ENCODE measurements at regions not wholly inside any gene's neighbourhood (a gene's known extent, or its start where the extent isn't known, plus 50 kb on each side); places are given as distances from the start of the nearest gene placed in this dataset.
A peak's percentile ranks its signal among the peaks of the same experiment; 100 is the strongest.
"Not testable (repeated sequence)": the region's sequence is repeated elsewhere in the genome, so short reads cannot be mapped to it uniquely, and the experiment has no call there.

- DNase-seq = not testable (repeated sequence)
These were observed 395.3 kb upstream of the ZNF337 start for GRCh38 chr20:26091921-26092320.

GRCh38 chr20:26086195-26086594 is 389.5 kb upstream of the ZNF337 start:
- DNase-seq = not testable (repeated sequence)

- not testable (repeated sequence) for DNase-seq
These were observed 377.3 kb upstream of the ZNF337 start for GRCh38 chr20:26073972-26074371.

DNA sequence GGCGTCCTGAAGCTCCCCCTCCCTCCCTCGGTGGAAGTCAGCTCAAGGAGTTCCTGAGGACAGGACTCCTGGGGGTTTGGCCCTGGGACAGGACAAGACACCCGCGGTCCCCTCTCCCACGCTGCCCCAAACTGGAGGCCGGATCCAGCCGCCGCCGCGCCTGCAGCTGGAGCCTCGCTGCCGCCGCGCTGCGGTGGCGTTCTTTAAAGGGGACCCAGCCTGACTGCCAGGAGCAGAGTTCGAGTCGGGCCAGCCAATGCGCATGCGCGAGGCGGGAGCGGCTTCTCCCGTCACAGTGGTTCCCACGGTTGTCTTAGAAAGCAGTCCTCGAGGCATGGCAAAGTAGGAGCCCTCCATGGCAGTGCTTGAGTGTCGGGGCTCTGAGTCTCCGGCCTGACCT is 362.7 kb upstream of the ZNF337 start:
- not testable (repeated sequence) for DNase-seq

GRCh38 chr20:26058446-26058845 is 361.8 kb upstream of the ZNF337 start:
- not testable (repeated sequence) for DNase-seq

DNA sequence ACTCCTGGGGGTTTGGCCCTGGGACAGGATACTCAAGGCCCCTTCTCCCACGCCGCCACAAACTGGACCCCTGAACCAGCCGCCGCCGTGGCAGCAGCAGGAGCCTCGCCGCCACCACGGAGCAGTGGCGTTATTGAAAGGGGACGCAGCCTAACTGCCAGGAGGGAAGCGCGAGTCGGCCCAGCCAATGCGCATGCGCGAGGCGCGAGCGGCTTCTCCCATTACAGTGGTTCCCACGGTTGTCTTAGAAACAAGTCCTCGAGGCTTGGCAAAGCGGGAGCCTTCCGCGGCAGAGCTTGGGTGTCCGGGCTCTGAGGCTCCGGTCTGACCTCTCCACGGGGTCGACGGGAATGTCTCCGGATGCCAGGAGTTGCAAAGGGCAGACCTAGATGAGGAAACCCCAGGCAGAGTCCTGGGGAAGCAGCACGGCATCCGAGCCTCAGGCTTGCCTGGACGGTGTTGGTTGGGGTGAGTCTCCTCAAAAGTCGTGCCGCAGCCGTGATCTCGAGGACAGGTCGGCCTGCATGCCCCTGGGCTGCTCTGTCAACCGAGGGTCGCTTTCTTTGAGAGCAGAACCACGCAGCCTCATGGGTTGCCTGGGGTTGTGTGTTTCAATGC is 360.6 kb upstream of the ZNF337 start:
- not testable (repeated sequence) for DNase-seq

- not testable (repeated sequence) for DNase-seq
These were observed 329.1 kb upstream of the ZNF337 start for GRCh38 chr20:26025792-26026191.

DNA sequence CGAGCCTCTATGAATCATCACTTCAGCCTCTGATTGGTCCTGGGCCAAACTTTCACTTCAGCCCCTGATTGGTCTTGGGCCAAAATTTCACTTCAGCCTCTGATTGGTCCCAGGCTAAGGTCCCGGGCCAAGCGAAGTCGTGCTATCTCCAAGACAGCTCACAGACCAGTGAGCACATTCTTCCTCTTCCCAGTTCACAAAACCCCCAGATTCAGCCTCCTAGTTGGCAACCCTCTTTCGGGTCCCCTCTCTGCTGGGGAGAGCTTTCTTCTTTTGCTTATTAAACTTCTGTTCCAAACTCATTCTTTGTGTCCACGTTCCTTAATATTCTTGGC is 314.3 kb upstream of the ZNF337 start:
- not testable (repeated sequence) for DNase-seq

DNA sequence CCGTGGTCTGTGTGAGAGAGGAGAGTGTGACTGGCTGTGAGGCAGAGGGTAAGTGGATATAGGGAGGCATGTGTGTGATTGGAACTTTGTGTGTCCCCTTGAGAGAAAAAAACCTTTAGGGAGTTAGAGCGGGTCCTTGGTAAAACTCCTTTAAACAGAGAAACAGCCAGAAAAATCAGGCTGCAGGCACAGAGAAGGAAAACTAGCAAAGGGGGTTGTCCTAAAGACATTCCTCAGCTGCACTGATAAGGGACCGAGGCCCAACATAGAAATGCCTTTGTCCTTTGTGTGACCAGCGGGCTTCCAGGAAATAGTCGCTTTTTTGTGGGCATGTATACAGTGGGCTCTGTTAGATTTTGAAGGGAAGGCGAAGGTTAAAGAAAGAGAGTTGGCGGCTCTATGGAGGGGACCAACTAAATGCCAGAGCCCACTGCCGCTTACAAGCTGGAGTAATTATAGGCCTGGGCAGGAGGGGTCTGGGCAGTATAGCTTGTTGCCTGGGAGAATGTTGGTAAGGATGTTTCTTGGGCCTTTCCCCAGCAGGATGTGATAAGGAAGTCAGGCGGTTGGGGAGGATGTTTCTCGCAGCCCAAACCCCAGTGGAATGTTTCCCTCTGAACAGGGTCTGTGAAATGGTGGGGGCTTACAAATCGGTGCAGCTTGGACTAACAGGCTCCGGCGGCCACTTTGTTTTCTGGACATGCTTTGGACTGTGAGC is 313.7 kb upstream of the ZNF337 start:
- peak; percentile 54 for DNase-seq

- DNase-seq = peak; percentile 94
These were observed 313.0 kb upstream of the ZNF337 start for GRCh38 chr20:26009402-26010223.

- not testable (repeated sequence) for DNase-seq
These were observed 311.4 kb upstream of the ZNF337 start for GRCh38 chr20:26008026-26008425.

DNA sequence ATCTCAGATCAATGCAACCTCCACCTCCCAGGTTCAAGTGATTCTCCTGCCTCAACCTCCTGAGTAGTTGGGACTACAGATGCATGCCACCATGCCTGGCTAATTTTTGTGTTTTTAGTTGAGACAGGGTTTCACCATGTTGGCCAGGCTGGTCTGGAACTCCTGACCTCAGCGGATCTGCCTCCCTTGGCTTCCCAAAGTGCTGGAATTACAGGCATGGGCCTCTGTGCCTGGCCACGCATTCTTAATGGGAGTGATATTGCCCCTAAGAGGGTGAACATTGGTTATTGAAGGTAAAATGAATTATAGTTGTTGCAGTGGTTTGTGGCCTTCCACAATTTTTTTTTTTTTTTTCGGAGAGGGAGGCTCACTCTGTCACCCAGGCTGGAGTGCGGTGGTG is 309.5 kb upstream of the ZNF337 start:
- not testable (repeated sequence) for DNase-seq

DNA sequence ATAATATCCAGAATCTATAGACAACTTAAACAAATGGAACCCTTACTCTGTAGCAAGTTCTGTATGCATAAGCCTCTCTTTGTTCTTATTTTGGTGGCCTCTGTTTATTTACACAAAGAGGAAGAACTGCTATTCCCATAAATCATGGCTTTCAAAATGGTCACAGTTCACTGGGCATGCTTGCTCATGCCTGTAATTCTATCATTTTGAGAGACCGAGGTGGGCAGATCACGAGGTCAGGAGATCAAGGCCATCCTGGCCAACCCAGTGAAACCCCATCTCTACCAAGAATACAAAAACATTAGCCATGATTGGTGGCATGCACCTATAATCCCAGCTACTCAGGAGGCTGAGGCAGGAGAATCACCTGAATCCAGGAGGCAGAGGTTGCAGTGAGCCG is 307.3 kb upstream of the ZNF337 start:
- DNase-seq = not testable (repeated sequence)

- DNase-seq = not testable (repeated sequence)
These were observed 300.9 kb upstream of the ZNF337 start for GRCh38 chr20:25997367-25998038.

GRCh38 chr20:25992146-25992545 is 295.5 kb upstream of the ZNF337 start:
- no peak for DNase-seq

DNA sequence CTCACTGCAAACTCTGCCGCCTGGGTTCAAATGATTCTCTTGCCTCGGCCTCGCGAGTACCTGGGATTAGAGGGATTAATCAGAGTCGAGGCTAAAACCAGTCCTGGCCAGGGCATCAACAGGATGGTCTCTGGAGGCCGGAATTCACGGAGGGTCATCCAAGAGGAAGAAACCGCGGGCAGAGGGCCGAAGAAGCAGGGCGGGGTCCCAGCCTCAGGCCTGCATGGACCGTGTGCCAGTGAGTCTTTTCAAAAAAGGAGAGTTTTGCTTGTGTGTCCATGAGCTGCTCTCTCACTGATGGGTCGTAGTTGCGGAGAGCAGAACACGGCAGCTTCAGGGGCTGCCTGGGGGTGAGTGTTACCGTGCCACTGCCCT is 295.1 kb upstream of the ZNF337 start:
- no peak for DNase-seq

GRCh38 chr20:25991051-25991755 is 294.6 kb upstream of the ZNF337 start:
- no peak for DNase-seq

GRCh38 chr20:25989686-25990085 is 293.0 kb upstream of the ZNF337 start:
- DNase-seq = not testable (repeated sequence)

DNA sequence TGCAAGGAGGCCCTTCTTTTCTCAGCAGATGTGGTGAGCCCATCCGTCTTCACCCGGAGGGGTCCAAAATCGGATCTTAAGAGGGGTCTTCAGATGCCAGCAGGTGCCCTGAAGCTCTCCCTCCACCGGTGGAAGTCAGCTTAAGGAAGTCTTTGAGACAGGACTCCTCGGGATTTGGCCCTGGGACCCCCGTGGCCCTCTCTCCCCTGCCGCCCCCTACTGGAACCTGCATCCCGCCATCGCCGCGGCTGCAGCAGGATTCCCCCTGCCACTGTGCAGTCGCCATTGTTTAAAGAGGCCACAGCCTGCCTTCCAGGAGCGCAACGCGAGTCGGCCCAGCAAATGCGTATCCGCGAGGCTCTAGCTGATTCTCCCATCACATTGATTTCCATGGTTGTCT is 292.5 kb upstream of the ZNF337 start:
- no peak for DNase-seq

DNA sequence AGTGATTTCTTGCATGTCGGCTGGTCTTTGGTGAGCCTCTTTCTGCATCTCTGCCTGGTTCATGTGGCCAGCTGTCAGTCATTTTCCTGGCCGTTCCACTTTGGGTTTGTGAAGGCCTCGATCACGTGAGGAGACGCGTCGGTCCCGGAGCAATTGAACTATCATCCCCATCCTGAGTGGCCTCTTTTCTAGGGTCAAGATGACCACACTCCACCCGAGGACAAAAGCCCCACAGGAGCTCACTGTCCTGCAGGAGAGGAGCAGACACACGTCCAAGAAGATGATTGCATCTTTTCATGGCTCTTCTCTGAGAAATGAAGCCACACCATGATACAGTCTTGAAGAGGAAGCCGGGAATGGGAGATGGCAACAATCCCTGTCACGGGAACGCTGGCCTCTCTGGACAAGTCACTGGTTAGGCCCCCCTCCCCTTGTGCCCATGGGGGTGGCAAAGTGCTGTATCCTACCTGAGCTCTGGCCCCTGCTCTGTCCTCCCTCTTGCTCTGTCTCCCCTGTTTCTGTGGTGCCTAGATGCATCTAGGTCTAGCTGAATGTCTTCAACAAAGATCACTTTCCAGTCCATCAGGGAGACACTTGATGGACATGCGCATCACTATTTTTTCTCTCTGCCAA is 291.4 kb upstream of the ZNF337 start:
- not testable (repeated sequence) for DNase-seq

GRCh38 chr20:25987073-25987927 is 290.6 kb upstream of the ZNF337 start:
- no peak for DNase-seq

All from OCI-M1 (cell line).